ENCODE measurements at regions not wholly inside any gene's neighbourhood (a gene's known extent, or its start where the extent isn't known, plus 50 kb on each side); places are given as distances from the start of the nearest gene placed in this dataset.

DNA sequence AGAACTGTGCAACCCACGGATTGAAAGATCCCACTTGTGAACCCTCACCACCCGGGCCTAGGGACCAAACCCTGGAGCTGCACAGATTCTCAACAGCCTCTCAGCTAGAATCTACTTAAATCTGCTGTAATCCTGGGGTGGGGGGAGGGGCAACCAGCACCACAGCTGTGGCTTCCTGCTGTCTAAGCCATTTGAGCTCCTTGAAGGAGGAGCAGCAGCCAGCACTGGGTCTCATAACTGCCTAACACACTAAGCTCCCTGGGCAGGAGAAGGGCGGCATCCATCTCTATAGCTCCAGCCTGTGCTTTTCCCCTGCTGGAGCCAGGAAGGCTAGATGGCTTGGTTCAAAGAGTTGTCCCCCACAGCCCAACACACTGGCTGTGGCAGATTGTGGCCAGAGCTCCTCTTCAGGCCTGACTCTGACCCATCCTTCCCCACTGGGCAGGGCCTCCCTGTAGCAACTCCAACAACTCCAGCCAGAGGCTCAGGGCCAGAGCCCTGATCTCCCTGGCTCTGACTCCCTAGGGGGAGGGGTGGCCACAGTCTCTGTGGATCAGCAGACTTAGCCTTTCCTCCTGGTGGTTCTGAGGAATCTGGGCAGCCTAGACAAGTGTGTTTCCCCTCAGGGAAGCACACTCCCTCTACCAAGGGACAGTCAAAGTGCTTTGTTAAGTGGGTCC lies 72.0 kb upstream of the C9orf72 start:
- Histone ChIP-seq H3K27ac (ENCODE audit: low read depth, low read length) (no peak overlapping the region), H4K91ac (replicated peaks; ENCODE audit: insufficient read length, low read length) (no peak overlapping the region), H3K4me1 (replicated peaks in 1 of 4; ENCODE audit: control insufficient read depth in 3 of 4, insufficient read depth in 4 of 4, low read length in 3 of 4) (peaks cover 0 to 7% (median 3%) of the 10 kb centered on the region in 4 experiments; a peak in 3 of 7 replicates), H2BK15ac (ENCODE audit: low read length) (peak overlapping the region; percentile 88; the same call in 1 of the 2 replicates), H3K4me3 (ENCODE audit: extremely low read depth in 1 of 4, insufficient read depth in 2 of 4, low read depth in 3 of 4, low read length in 4 of 4) (no peak overlapping the region), H3K9me3 (ENCODE audit: insufficient read depth in 2 of 2, low read depth in 1 of 2, low read length in 1 of 2) (no peaks in the 10 kb centered on the region), H3K79me2 (ENCODE audit: control insufficient read depth in 1 of 2, insufficient read depth in 2 of 2, low read length in 2 of 2) (no peaks in the 10 kb centered on the region), H3K36me3 (ENCODE audit: control insufficient read depth in 2 of 4, insufficient read depth in 4 of 4, low read length in 3 of 4) (no peaks in the 10 kb centered on the region), H3K56ac (replicated peaks; ENCODE audit: insufficient read length, low read depth, low read length) (no peak overlapping the region), H2BK20ac (ENCODE audit: low read length) (0 out of 2 replicates have a peak overlapping the region, but pooled peaks have one; percentile 32), H3K23me2 (ENCODE audit: low read depth, low read length) (no peaks in the 10 kb centered on the region), H3K18ac (ENCODE audit: extremely low read depth, low read length) (peak overlapping the region; percentile 32), H2AK5ac (ENCODE audit: low read depth, low read length) (no peak overlapping the region), H2BK5ac (ENCODE audit: low read depth, low read length) (0 out of 2 replicates have a peak overlapping the region, but pooled peaks have one; percentile 18), H3K4me2 (ENCODE audit: insufficient read depth in 1 of 2, low read depth in 2 of 2, low read length in 2 of 2) (no peak overlapping the region), H3K9ac (replicated peaks in 1 of 4; ENCODE audit: extremely low read depth in 1 of 4, low read depth in 3 of 4, low read length in 3 of 4) (no peak overlapping the region; a peak in 1 of 7 replicates), H4K8ac (ENCODE audit: extremely low read depth, insufficient read depth, low read length) (no peak overlapping the region), H4K5ac (ENCODE audit: insufficient read length, low read depth, low read length) (no peak overlapping the region), H3K14ac (ENCODE audit: insufficient read length) (no peak overlapping the region), H2BK12ac (ENCODE audit: low read depth, low read length) (no peak overlapping the region), H2BK120ac (replicated peaks; ENCODE audit: low read depth, low read length) (no peak overlapping the region), H2AFZ (ENCODE audit: low read length) (0 out of 2 replicates have a peak overlapping the region, but pooled peaks have one; percentile 82), H3K27me3 (replicated peaks in 1 of 4; ENCODE audit: control insufficient read depth in 3 of 4, extremely low read depth in 1 of 4, insufficient read depth in 3 of 4, low read length in 3 of 4) (no peaks in the 10 kb centered on the region), H3K79me1 (ENCODE audit: low read depth, low read length) (no peaks in the 10 kb centered on the region), H3K23ac (ENCODE audit: insufficient read length) (no peak overlapping the region), H3K4ac (replicated peaks; ENCODE audit: insufficient read length, low read depth, low read length) (no peak overlapping the region), H4K20me1 (replicated peaks in 1 of 2; ENCODE audit: control insufficient read depth in 1 of 2, insufficient read depth in 2 of 2, low read length in 2 of 2) (no peaks in the 10 kb centered on the region)
- FAIRE-seq (no peak), DNase-seq (ENCODE audit: low read depth in 1 of 2, low spot score in 2 of 2) (no peak)
- CTCF ChIA-PET (ENCODE audit: partially characterized antibody): interaction anchor here (1.6 kb wide), 1 partner anchor 81 kb away, joined by 4 read pairs; no protein-coding TSS in a partner anchor
- 72% methylated on average over 3 of the region's 3 CpGs; no CpG with 5 or more reads in 1 of the 2 experiments for WGBS, 2 experiments (ENCODE audit: extremely low coverage in 1 of 2, insufficient coverage in 1 of 2, insufficient read length in 1 of 2, insufficient replicate concordance in 2 of 2, low coverage in 1 of 2, low lambda C conversion rate in 2 of 2, missing lambda C conversion rate in 1 of 2)
- TF ChIP-seq SIN3A (conservative IDR thresholded peaks at IDR 0.05 in 1 of 2, IDR thresholded peaks at IDR 0.05 in 1 of 2; ENCODE audit: low read depth in 1 of 2, low read length in 2 of 2) (no peak), SAP30 (IDR thresholded peaks at IDR 0.05; ENCODE audit: insufficient read depth, insufficient replicate concordance, low read length) (no peak), SP2 (IDR thresholded peaks at IDR 0.05; ENCODE audit: low read length) (no peak), FOSL1 (IDR thresholded peaks at IDR 0.05; ENCODE audit: insufficient read depth, low read depth, low read length) (no peak), CHD1 (IDR thresholded peaks at IDR 0.05; ENCODE audit: low read depth, low read length) (no peak), GTF2F1 (IDR thresholded peaks at IDR 0.05; ENCODE audit: borderline replicate concordance, low read depth, low read length) (no peak), NRF1 (IDR thresholded peaks at IDR 0.05; ENCODE audit: low read depth, low read length) (no peak), POLR2AphosphoS5 (IDR thresholded peaks at IDR 0.05; ENCODE audit: low read depth, low read length) (no peak), RXRA (IDR thresholded peaks at IDR 0.05; ENCODE audit: insufficient read depth, low read depth, low read length) (no peak), SIX5 (IDR thresholded peaks at IDR 0.05; ENCODE audit: low read depth, low read length) (no peak), POU5F1 (IDR thresholded peaks at IDR 0.05; ENCODE audit: low read depth, low read length) (no peak)
- POLR2A ChIA-PET (ENCODE audit: partially characterized antibody): no interaction called here
